AG10803 (cell line): ENCODE measurements at regions not wholly inside any gene's neighbourhood (a gene's known extent, or its start where the extent isn't known, plus 50 kb on each side); places are given as distances from the start of the nearest gene placed in this dataset.
"Not testable (repeated sequence)": the region's sequence is repeated elsewhere in the genome, so short reads cannot be mapped to it uniquely, and the experiment has no call there.

Experiments
- DNase-seq: peaks from one replicate; pipeline ENCODE4 v3.0.0; 2010; ENCODE audit warnings: low read depth
- H3K4me3 ChIP-seq: 2 replicates; pipeline ENCODE4 v1.5.1; 2011; ENCODE audit warnings: mild to moderate bottlenecking, low read length, control low read depth
- CTCF ChIP-seq: conservative IDR thresholded peaks from 2 replicates; pipeline ENCODE4 v1.5.1; 2011; ENCODE audit warnings: mild to moderate bottlenecking, low read length, control low read depth, inconsistent platforms

GRCh38 chr5:27462936-27463335 is 424.6 kb upstream of the CDH9 start:
- no peak for TF ChIP-seq CTCF
- no peak overlapping the region for H3K4me3 ChIP-seq
- DNase-seq, result no peak

GRCh38 chr5:27458287-27458686 is 419.9 kb upstream of the CDH9 start:
- no peak for DNase-seq
- no peak for TF ChIP-seq CTCF
- no peak overlapping the region for H3K4me3 ChIP-seq

- H3K4me3 ChIP-seq, result no peak overlapping the region
- DNase-seq, result no peak
- TF ChIP-seq CTCF, result no peak
Measured at GRCh38 chr5:27451377-27451776, 413.0 kb upstream of the CDH9 start.

- H3K4me3 ChIP-seq, result no peak overlapping the region
- TF ChIP-seq CTCF, result no peak
- DNase-seq, result peak; percentile 6
Measured at GRCh38 chr5:27450607-27451006, 412.2 kb upstream of the CDH9 start.

GRCh38 chr5:27439383-27439782 is 401.0 kb upstream of the CDH9 start:
- DNase-seq, result not testable (repeated sequence)

GRCh38 chr5:27437594-27438200 is 399.3 kb upstream of the CDH9 start:
- no peak for DNase-seq
- no peak for TF ChIP-seq CTCF
- no peak overlapping the region for H3K4me3 ChIP-seq

More at GRCh38 chr5:27439383-27439782, 401.0 kb upstream of the CDH9 start:
- H3K4me3 ChIP-seq, result not testable (repeated sequence)

GRCh38 chr5:27434335-27434734 is 395.9 kb upstream of the CDH9 start:
- H3K4me3 ChIP-seq, result no peak overlapping the region
- DNase-seq, result no peak
- TF ChIP-seq CTCF, result no peak

- no peak for TF ChIP-seq CTCF
- DNase-seq, result no peak
- no peak overlapping the region for H3K4me3 ChIP-seq
Measured at GRCh38 chr5:27414099-27414498, 375.7 kb upstream of the CDH9 start.
